Right renal cortex interstitium (tissue), 3 donors: ENCODE measurements at regions not wholly inside any gene's neighbourhood (a gene's known extent, or its start where the extent isn't known, plus 50 kb on each side); places are given as distances from the start of the nearest gene placed in this dataset.

ENCODE experiments used
- DNase-seq, 3 donors: peaks; one replicate each; pipeline ENCODE4 v3.0.0-alpha.2; 2013; ENCODE audit warnings: low read depth in 3 of 3, low spot score in 2 of 3

- DNase-seq = no peak
These were observed 465.9 kb upstream of the DAB1 start for GRCh38 chr1:57889676-57890320.

GRCh38 chr1:57887964-57888491 lies 464.2 kb upstream of the DAB1 start:
- no peak for DNase-seq

DNA sequence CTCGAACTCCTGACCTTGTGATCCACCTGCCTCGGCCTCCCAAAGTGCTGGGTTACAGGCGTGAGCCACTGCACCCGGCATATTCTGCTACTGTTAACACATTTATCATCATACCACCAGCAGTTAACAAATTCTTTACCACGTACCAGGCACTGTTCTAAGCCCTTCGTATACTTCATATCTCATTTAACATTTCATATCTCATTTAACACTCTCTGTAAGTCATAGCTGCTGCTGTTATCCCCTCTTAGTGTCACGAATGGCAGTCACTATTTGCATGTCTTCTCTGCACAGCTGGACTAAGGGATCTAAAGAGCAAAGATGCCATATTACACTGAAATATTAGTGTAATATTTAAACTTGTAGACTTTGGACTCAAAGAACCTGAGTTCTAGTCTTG lies 462.5 kb upstream of the DAB1 start:
- DNase-seq = no peak

DNA sequence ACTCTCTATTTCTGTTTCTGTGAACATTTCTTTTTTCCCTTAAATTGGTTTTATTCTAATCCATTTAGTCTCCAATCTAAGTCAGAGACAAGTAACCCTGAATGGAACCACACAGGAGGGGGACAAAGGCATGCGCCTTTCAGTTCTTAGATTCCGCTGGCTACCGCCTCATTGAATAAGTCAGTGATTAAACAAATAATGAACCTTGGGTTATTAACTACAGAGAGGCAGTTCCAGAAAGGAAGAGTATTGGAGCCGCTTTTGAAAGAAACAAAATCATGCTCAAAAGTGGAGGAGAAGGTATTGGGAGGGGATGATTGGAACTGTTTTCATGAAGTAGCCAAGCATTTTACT lies 459.8 kb upstream of the DAB1 start:
- DNase-seq = peak in 1 of 3 donors; percentile 29

DNA sequence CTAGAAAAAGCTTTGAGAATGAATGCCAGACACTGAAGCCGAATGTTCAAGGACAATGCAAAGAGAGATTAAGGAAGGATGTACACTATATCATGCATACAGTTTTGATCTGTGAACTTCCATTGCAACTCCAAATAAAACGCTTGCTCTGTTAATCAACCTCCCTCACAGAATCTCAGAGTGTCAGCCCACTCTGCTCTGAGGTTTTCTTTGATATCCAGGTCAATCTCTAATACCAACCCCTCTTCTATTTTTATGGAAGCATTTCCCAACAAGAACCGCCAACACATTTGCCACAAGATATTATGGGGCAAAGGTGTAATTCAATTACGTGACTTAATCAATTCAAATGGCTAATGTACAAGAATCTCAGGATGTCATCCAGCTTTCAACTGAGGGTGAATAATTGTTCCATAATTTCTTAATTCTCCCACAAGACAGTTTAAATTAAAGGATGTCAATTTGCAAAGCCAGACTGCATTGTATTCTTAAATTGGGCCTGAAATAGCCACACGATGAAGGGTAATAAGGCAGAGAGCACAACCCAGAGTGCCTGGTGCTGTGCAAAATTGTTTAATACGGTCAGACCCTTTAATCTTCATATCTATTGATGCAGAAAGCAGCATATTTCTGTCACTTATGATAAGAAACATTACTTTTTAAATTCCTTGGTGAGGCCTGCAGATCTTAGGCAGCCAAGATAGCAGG lies 459.2 kb upstream of the DAB1 start:
- DNase-seq = no peak

GRCh38 chr1:57882072-57882471 lies 458.2 kb upstream of the DAB1 start:
- DNase-seq = no peak

- DNase-seq = no peak
These were observed 457.8 kb upstream of the DAB1 start for GRCh38 chr1:57881639-57882038.

DNA sequence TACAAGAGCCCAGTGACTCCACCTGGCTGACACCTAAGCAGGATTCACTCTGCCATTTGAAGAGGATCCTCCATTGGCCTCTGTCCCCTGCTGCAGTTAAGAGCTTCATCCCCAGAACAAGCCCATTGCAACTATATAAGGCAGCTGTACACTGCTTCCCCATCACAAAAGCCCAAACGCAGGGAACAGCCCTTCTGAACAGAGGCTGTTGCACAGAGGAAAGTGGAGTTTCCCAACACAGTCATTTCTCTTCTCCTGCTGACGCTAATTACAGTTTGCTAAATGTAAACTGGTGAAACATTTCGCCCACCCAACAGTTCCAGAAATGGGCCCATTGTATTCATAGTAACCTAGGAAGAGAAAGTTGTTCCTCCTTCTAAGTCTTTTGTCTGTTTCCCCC lies 455.8 kb upstream of the DAB1 start:
- no peak for DNase-seq

DNA sequence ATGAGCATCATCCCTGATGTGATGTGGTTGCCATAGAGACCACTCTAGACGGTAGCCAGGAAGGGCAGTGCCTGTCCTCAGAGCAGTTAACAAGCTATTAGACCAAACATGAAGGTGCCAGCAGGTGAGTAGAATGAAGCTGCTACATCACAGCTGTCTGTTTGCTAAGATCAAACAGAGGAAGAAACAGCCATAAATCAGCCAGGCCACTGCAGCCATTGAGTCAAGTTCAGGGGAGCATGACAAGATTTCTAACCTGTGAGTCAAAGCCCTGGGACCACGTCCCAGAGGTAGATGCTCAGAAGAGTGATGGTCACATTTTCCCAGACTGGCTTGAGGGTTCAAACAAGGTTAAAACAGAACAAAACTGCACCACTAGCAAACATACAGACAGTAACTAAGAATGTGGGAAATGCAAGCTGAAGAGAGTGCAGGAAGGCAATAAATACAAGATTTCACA lies 450.6 kb upstream of the DAB1 start:
- no peak for DNase-seq

- no peak for DNase-seq
These were observed 449.1 kb upstream of the DAB1 start for GRCh38 chr1:57872913-57873312.

- DNase-seq = no peak
These were observed 445.0 kb upstream of the DAB1 start for GRCh38 chr1:57868908-57869307.

- DNase-seq = no peak
These were observed 444.4 kb upstream of the DAB1 start for GRCh38 chr1:57868239-57868638.

DNA sequence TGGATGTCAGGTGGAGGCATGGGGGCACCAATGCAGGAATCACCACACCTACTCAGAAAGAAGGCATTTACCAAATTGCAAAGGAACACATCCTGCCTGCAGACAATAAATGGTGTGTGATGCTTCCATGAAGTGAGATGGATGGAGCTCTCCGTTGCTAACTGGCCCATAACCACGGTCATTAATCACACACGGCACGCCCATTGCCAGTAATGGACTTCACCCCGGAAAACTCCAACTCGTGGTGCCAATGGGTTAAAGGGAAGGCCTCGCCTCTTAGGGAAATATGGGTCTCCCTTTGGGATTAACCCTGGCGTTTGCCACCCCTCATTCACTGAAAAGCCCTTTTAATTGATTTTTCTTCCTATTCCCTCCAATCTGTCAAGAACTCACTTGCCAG lies 443.1 kb upstream of the DAB1 start:
- DNase-seq = no peak

- DNase-seq = no peak
These were observed 437.2 kb upstream of the DAB1 start for GRCh38 chr1:57860931-57861565.

DNA sequence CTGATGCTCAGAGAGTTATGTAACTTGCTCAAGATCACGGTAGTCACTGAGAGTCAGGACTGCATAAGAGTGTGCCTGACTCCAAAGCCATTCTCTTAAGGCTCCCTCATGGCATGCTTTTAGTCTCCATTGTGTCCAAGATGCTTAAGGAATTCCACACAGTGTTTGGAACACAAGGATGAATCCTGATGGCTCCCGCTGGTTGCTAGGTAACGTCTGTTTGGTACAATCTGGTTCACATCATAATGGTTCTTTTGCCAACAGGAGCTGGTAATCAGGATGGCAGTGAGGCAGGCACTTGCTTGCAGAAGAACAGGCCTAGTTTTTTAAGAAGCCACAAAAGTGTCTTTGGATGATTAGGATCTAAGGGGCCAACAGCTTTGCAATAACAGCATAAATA lies 436.5 kb upstream of the DAB1 start:
- DNase-seq = no peak

DNA sequence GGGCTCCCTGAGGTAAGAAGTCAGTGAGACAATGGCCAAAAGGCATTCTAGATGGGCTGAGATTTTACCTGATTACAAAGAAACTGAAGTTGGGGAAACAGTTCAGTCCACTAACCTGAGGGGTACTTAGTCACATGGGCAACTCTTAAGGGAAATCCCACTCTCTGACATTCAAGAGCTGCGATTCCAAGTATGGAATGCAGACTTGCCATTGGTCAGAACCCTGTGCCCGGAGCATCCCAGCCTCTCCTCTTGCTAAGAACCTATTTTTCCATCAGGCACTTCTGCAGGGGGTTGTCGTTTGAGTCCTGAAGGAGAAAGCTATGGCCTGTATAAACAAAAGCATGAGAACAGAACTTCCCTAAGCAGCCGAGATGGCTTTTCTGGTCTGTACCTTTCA lies 434.9 kb upstream of the DAB1 start:
- no peak for DNase-seq

DNA sequence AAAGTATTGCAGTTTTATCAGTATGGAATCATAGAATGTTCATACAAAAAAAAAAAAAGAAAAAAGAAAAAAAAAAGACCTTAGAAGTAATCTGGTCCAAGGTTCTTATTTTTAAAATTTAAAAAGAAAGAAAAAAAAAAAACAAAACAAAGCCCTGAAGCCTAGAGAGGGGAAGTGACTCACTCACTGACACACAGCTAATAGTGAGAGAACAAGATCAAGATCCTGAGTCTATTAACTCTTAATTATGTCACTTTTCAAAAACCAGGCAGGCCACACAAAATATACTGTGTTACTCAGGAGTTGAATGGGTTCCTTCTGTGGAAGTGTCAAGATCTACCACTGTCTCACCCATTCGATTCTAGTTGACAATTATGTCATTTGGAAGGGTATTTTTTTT lies 433.9 kb upstream of the DAB1 start:
- no peak for DNase-seq

DNA sequence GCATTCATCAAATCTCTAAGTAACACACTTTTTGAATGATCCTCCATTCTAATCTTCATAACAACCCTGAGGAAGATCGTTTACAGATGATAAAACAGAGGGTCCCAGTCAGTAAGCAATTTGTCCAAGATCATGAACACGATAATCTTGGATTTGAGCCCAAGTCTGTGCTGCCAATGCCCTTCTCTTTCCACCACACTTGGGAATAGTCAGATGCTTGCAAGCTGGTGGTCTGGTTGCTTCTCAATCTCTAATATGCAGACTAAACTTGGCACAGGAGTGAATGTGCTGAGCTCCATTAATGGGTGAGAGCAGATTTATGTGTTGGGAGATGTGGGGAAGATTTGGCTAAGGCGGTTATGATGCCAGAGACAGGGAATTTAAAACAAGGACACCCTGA lies 430.6 kb upstream of the DAB1 start:
- DNase-seq = no peak

GRCh38 chr1:57850176-57850940 lies 426.5 kb upstream of the DAB1 start:
- DNase-seq = no peak

- no peak for DNase-seq
These were observed 424.5 kb upstream of the DAB1 start for GRCh38 chr1:57848406-57848805.

GRCh38 chr1:57845041-57845440 lies 421.2 kb upstream of the DAB1 start:
- DNase-seq = no peak
